ENCODE measurements at regions not wholly inside any gene's neighbourhood (a gene's known extent, or its start where the extent isn't known, plus 50 kb on each side); places are given as distances from the start of the nearest gene placed in this dataset.

DNA sequence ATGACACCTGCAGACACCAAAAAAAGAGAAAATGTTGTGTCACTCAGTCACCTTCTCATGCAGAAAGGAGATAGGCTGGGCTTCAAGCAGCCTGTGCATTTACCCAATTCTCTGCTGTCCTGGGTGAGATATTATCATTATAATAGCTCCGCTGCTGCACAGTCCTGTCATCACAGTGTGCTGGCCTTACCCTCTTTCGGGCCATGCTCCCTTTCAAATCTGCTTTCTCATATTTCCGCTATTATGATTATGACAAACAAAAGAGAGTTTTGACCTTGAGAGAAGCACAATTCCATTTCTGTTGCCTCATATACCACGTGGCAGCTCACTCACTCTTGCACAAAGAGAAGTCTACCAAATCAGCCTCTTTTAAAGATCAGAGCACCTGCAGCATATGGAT is 1350.1 kb upstream of the ACO1 start:
- TF ChIP-seq, protein P1, sequence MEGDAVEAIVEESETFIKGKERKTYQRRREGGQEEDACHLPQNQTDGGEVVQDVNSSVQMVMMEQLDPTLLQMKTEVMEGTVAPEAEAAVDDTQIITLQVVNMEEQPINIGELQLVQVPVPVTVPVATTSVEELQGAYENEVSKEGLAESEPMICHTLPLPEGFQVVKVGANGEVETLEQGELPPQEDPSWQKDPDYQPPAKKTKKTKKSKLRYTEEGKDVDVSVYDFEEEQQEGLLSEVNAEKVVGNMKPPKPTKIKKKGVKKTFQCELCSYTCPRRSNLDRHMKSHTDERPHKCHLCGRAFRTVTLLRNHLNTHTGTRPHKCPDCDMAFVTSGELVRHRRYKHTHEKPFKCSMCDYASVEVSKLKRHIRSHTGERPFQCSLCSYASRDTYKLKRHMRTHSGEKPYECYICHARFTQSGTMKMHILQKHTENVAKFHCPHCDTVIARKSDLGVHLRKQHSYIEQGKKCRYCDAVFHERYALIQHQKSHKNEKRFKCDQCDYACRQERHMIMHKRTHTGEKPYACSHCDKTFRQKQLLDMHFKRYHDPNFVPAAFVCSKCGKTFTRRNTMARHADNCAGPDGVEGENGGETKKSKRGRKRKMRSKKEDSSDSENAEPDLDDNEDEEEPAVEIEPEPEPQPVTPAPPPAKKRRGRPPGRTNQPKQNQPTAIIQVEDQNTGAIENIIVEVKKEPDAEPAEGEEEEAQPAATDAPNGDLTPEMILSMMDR (optimal IDR thresholded peaks at IDR 0.05 in 1 of 3, IDR thresholded peaks at IDR 0.05 in 1 of 3, conservative IDR thresholded peaks at IDR 0.05 in 1 of 3; ENCODE audit: extremely low read depth in 1 of 3, insufficient read depth in 2 of 3, low read length in 3 of 3), result no peak
- no peak for TF ChIP-seq EZH2 (IDR thresholded peaks at IDR 0.05; ENCODE audit: low read length)

Data from keratinocyte (primary cell).